C4-2B (cell line): ENCODE measurements at regions not wholly inside any gene's neighbourhood (a gene's known extent, or its start where the extent isn't known, plus 50 kb on each side); places are given as distances from the start of the nearest gene placed in this dataset.

ENCODE experiments used
- H3K27ac ChIP-seq: fragments of 450-650 bp; 2 replicates; pipeline ENCODE4 v1.5.1; 2017
- ZFX ChIP-seq: fragments of 450-650 bp; IDR thresholded peaks from 2 replicates; pipeline ENCODE4 v1.6.1; 2017
- TF ChIP-seq, protein P1 (sequence below): fragments of 450-650 bp; conservative IDR thresholded peaks from 2 replicates; pipeline ENCODE4 v1.5.1; 2017; ENCODE audit warnings: mild to moderate bottlenecking

DNA sequence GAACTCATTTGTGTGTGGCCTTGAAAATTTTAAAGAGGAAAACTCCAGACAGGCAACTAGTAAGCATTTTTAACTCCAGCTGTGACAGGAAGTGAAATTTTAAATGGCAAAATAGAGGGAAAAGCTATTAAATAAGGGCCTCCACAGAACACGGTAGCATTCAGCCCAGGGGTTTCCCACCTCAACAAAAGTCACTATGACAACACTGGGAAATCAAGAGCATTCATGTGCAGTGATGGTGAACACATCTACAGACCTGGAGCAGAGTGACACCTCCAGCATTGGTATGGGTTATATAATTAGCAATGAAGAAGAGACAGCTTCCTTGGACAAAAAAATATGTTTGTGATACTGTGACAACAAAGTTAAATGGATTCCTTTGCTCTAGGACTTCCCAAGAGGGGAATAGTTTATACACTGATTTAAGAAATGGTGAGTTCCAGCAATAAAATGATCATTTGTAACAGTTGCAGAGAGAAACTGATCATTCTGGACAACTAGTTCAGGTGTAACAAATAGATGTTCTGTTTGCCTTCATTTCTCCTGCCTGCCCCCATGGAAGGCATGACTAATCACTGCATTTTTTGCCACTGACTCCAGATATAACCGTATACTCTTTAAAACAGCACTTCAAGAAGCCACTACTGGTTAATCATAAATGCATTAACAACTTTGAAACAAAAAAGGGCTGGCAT lies 93.3 kb upstream of the SLC44A1 start:
- H3K27ac ChIP-seq, result no peak overlapping the region
- TF ChIP-seq, protein P1, sequence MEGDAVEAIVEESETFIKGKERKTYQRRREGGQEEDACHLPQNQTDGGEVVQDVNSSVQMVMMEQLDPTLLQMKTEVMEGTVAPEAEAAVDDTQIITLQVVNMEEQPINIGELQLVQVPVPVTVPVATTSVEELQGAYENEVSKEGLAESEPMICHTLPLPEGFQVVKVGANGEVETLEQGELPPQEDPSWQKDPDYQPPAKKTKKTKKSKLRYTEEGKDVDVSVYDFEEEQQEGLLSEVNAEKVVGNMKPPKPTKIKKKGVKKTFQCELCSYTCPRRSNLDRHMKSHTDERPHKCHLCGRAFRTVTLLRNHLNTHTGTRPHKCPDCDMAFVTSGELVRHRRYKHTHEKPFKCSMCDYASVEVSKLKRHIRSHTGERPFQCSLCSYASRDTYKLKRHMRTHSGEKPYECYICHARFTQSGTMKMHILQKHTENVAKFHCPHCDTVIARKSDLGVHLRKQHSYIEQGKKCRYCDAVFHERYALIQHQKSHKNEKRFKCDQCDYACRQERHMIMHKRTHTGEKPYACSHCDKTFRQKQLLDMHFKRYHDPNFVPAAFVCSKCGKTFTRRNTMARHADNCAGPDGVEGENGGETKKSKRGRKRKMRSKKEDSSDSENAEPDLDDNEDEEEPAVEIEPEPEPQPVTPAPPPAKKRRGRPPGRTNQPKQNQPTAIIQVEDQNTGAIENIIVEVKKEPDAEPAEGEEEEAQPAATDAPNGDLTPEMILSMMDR, result no peak
- TF ChIP-seq ZFX, result no peak

DNA sequence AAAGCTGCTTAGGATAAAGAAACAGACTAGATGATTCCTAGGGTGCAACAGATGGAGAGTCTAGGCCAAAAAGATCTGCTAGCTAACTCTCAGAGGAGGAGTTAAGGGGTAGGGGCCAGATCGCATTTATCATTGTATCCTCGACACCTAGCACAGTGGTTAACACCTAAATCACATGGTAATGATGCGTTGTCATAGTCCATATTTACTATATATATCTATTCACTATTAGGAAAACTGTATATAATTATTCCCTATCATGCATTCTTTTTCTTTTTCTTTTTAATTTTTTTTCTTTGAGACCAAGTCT lies 92.8 kb upstream of the SLC44A1 start:
- no peak for TF ChIP-seq ZFX
- TF ChIP-seq, protein P1, result no peak
- H3K27ac ChIP-seq, result no peak overlapping the region

DNA sequence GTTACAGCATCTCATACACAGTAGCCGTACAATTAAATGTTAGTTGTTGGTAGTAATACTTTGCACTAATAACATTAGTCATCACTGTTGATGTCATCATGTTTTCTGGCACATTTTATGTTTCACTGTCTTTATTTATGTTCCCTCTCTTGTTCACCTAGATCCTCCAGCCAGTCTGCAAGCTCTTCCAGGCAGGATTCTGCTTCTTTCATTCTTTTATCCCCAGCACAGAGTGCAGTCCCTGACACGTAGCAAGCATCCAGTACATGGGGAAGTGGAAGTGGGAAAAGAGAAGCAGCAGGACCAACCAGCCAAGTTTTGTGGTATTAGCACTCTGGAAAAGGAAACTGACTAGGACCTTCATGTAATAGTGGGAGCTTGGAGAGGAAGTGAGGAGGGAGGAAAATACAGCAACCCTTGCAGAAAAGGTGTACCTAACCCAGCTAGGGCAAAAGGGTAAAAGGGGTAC lies 89.7 kb upstream of the SLC44A1 start:
- H3K27ac ChIP-seq, result no peak overlapping the region
- TF ChIP-seq ZFX, result no peak

DNA sequence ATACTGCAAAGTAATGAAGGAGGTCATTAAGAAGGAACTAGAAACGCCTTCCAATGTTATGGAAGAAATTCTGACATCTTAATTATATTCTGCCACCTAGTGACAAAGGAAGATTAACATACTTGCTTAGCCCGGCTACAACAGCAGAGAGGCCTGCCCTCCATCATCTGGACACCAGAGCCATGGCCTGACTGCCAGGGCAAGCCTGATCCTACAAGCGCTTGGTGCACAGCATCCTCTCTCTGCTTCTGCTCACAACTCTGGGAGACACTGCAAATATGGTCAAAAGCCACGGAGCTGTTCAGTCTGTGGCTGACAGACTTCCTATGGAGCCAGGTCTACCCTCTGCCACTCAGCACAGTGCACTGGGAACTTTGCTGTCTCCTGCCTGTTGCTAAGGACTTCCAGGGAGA lies 87.3 kb upstream of the SLC44A1 start:
- TF ChIP-seq, protein P1, result peak; percentile 71
- no peak for TF ChIP-seq ZFX
- H3K27ac ChIP-seq, result no peak overlapping the region

GRCh38 chr9:105158020-105158419 lies 86.4 kb upstream of the SLC44A1 start:
- H3K27ac ChIP-seq, result no peak overlapping the region
- TF ChIP-seq, protein P1, result no peak
- no peak for TF ChIP-seq ZFX

DNA sequence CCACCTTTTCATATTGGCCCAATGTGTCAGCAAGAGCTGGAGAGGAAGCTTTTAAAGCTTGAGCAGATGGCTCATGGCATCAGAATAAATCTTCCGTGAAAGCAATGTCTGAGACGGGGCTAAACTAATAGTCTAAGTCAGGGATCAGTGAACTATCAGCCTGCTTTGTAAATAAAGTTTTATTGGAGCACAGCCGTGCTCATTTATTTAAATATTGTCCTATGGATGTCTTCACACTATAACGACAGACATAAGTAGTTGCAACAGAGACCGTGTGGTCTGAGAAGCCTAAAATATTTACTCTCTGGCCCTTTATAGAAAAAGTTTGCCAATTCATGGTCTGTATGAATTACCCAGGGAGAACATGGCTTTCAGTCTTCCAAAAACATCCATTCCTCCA lies 85.6 kb upstream of the SLC44A1 start:
- no peak overlapping the region for H3K27ac ChIP-seq
- TF ChIP-seq, protein P1, result no peak
- TF ChIP-seq ZFX, result no peak

DNA sequence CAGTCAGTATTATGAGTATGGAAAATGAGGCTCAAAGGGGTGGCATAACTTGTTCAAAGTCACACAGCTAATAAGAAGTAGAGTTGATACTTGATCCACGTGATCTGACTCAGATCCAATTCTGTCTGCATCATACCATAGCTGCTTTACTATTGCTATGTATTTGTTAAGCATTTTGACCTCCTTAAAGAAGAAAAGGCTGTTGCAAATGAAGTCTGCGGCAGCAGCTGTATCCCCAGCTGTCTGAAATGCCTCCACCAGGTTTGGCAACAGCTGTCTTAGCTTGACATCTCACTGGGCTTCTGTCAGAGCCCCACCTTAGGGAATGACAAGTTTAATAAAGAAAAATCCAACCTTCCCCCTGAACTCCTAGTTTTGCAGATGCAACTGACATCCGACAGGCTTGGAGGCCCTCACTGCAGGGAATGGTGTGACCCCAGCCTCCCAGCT lies 75.6 kb upstream of the SLC44A1 start:
- H3K27ac ChIP-seq, result no peak overlapping the region
- no peak for TF ChIP-seq ZFX
- TF ChIP-seq, protein P1, result no peak

DNA sequence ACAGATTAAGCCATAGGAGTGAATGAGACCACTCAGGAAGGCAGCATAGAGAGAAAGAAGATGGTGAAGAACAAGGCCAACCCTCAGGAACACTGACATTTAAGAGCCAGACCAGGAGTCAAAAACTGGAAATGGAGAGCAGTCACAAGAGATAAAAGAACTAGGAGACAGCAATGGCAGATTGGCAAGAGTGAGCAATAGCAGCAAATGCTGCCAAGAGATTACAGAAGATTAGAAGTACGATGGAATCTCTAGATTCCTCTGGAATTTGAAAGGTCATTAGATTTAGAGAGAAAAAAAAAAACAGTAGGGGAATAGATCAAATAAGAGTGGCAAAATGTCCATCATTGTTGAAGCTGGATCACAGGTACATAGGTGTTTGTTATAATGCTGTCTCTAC lies 73.4 kb upstream of the SLC44A1 start:
- TF ChIP-seq, protein P1, result no peak
- TF ChIP-seq ZFX, result no peak
- no peak overlapping the region for H3K27ac ChIP-seq
